ENCODE measurements at regions not wholly inside any gene's neighbourhood (a gene's known extent, or its start where the extent isn't known, plus 50 kb on each side); places are given as distances from the start of the nearest gene placed in this dataset.

GRCh38 chr6:128667339-128667858 lies 147.0 kb upstream of the PTPRK start:
- no peak for DNase-seq (ENCODE audit: low spot score)

GRCh38 chr6:128666405-128666804 lies 146.0 kb upstream of the PTPRK start:
- DNase-seq (ENCODE audit: low spot score): no peak

- DNase-seq (ENCODE audit: low spot score): no peak
These were observed 142.8 kb upstream of the PTPRK start for GRCh38 chr6:128663238-128663637.

GRCh38 chr6:128659878-128660622 lies 139.7 kb upstream of the PTPRK start:
- DNase-seq (ENCODE audit: low spot score): no peak

- DNase-seq (ENCODE audit: low spot score): no peak
These were observed 138.9 kb upstream of the PTPRK start for GRCh38 chr6:128659276-128659675.

DNA sequence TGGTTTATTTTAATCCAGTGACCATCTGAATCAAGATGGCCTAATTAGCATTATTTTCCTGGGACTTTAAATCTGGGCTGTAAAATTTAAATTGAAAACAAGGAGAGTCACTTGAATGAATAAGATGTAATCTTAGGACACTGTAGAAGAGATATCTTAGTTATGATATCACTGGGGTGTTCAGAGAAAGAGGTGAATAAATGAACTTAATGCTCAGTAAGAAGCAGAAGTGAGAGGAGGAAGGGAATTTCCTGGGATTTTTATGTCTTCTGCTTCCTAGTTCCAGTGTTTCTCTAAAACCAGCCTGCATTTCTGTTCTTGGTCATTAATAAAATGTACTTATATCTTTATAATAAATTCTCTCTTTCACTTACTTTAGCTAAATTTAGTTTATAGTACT lies 136.8 kb upstream of the PTPRK start:
- no peak for DNase-seq (ENCODE audit: low spot score)

DNA sequence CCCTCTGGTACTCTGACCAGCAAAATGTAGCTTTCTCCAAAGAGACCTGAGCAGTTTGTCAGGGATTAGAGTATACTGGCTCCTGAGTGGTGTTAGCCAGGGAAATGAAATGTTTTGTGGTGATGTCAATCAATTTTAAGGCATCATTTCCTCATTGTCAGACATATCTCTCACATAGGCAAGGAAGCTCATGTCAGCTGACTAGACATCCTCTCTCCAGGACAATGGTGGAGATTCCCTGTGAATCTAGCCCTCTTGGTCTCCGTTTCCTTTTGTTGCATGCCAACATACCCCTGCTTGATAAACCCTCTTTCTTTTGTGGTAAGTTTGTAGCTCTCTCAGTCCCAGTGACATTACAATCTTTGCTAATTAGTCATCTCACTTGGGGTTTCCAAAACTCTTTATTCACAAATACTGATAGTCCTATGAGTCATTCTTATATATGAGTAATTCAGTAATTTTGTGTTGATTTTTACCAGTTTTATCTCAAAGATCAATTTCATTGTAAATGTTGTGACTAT lies 135.6 kb upstream of the PTPRK start:
- no peak for DNase-seq (ENCODE audit: low spot score)

GRCh38 chr6:128648022-128648598 lies 127.7 kb upstream of the PTPRK start:
- DNase-seq (ENCODE audit: low spot score): no peak

DNA sequence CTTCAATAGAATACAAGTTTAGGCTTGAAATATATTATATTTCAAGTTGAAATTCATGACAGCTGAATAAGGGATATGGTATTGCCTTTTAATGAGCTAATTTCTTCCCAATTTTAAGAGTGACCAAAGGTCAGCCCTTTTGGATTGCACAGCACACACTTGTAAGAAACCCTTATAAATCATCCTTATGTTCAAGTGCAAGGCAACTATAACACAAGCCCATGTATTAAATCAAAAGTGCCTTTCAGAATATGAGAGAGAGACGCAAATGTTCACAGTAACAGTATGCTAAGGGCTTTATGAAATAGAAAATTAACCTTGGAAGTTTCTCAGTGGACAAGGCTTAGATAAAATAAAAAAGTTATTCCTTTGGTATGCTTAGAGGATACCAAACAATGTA lies 121.7 kb upstream of the PTPRK start:
- DNase-seq (ENCODE audit: low spot score): no peak

- DNase-seq (ENCODE audit: low spot score): no peak
These were observed 121.3 kb upstream of the PTPRK start for GRCh38 chr6:128641703-128642102.

DNA sequence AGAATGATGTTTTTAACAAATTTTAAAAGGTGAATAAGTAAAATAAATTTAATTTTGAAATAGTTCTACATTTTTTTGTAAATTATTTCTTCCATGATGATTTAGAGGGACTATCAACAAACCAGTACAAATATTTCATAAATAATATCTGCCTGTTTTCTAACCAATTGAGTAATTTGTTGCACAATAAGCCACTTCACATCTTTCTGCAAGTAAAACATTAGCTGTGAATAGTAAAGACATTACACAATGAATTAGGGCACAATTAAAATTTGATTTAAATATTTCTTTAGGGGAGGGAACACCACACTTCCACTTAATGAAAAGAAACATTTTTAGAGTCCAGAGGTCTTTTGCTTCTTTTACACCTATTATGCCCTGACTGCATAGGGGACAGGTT lies 118.4 kb upstream of the PTPRK start:
- no peak for DNase-seq (ENCODE audit: low spot score)

DNA sequence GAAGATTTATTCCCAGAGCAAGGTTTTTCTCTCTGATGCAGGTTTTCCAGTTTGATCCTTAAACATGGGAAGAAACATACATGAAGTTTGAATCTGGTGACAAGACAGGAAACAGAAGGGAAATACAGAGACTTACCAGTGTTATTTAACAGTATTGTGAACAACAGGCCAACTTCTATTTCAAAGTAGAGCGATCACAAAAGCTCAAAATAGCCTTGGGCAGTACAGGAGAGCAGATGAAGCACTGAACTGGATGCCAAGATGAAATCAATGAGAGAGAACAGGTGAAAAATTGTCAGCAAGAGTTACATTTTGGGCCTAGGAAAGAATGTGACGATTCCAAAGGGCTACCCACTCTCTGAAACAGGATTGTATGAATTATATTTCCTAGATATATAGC lies 114.8 kb upstream of the PTPRK start:
- DNase-seq (ENCODE audit: low spot score): no peak

GRCh38 chr6:128632131-128632530 lies 111.7 kb upstream of the PTPRK start:
- peak; percentile 15 for DNase-seq (ENCODE audit: low spot score)

GRCh38 chr6:128631031-128631430 lies 110.6 kb upstream of the PTPRK start:
- no peak for DNase-seq (ENCODE audit: low spot score)

GRCh38 chr6:128630213-128630612 lies 109.8 kb upstream of the PTPRK start:
- DNase-seq (ENCODE audit: low spot score): peak; percentile 11

GRCh38 chr6:128617285-128617684 lies 96.9 kb upstream of the PTPRK start:
- no peak for DNase-seq (ENCODE audit: low spot score)

- no peak for DNase-seq (ENCODE audit: low spot score)
These were observed 95.9 kb upstream of the PTPRK start for GRCh38 chr6:128616342-128616741.

DNA sequence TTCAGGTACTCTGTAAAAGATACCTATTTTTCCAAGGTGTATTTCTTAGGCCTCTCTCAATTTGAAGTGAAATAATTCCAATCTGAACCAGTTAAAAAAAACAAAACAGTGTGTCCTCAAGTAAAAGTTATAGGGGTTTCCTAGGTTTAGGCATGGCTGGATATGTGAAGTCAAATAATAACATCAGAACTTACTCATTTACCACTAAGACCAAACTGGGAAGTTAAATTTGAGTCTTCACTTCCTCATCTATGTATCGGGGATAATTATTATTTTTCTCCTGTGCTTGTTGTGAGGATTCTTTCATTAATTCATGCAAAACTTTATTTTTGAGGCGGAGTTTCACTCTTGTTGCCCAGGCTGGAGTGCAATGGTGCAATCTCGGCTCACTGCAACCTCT lies 86.2 kb upstream of the PTPRK start:
- DNase-seq (ENCODE audit: low spot score): no peak

GRCh38 chr6:128605961-128606360 lies 85.6 kb upstream of the PTPRK start:
- no peak for DNase-seq (ENCODE audit: low spot score)

DNA sequence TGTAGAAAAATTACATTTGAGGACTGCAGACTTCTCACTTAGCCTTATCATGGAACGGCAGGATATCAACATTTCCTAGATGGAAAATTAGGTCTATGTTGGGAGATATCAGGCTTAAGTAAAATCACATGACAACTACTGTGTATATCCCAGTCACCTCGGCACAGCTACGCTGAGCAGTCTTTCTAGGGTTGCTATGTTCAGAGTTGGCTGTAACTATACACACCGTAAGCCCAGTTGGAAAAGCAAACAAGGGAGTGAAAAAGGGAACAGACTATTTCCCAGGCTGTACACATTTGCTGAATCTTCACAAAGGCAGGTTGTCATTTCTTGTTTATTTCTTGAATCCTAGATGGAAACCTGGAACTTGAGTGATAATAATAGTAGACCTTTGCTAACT lies 80.7 kb upstream of the PTPRK start:
- DNase-seq (ENCODE audit: low spot score): no peak

GRCh38 chr6:128600397-128600951 lies 80.1 kb upstream of the PTPRK start:
- DNase-seq (ENCODE audit: low spot score): no peak

GRCh38 chr6:128599036-128599435 lies 78.6 kb upstream of the PTPRK start:
- DNase-seq (ENCODE audit: low spot score): no peak

GRCh38 chr6:128598571-128598970 lies 78.2 kb upstream of the PTPRK start:
- no peak for DNase-seq (ENCODE audit: low spot score)
